Type B pancreatic cell (in vitro differentiated cells): ENCODE measurements at regions not wholly inside any gene's neighbourhood (a gene's known extent, or its start where the extent isn't known, plus 50 kb on each side); places are given as distances from the start of the nearest gene placed in this dataset.

Experiments used
- DNase-seq: peaks from one replicate; pipeline ENCODE4 v3.0.0; 2021; ENCODE audit warnings: mixed read lengths; ENCODE audit not compliant: unreplicated experiment; ENCODE audit errors: extremely low spot score
- H3K27ac Mint-ChIP-seq: 2 replicates; pipeline ENCODE4 v1.8.0; 2021; ENCODE audit warnings: mild to moderate bottlenecking, mixed read lengths
- H3K27me3 Mint-ChIP-seq: 2 replicates; pipeline ENCODE4 v1.8.0; 2021; ENCODE audit warnings: mixed read lengths
- H3K36me3 Mint-ChIP-seq: 2 replicates; pipeline ENCODE4 v1.8.0; 2021; ENCODE audit warnings: mixed read lengths
- H3K4me1 Mint-ChIP-seq: one replicate; pipeline ENCODE4 v1.8.0; 2021; ENCODE audit warnings: mixed read lengths; ENCODE audit not compliant: unreplicated experiment
- H3K4me3 Mint-ChIP-seq: 2 replicates; pipeline ENCODE4 v1.8.0; 2021; ENCODE audit warnings: mild to moderate bottlenecking, mixed read lengths
- H3K9me3 Mint-ChIP-seq: 2 replicates; pipeline ENCODE4 v1.8.0; 2021; ENCODE audit warnings: mixed read lengths
- CTCF ChIP-seq: fragments of 200-600 bp; sonication (generic); conservative IDR thresholded peaks from 2 replicates; pipeline ENCODE4 v1.5.0; 2021; ENCODE audit warnings: antibody characterized with exemption, mild to moderate bottlenecking

- no peak for TF ChIP-seq CTCF
Measured at GRCh38 chr22:27654546-27655445, 146.8 kb downstream of the MN1 start.

GRCh38 chr22:27655582-27656185, 145.9 kb downstream of the MN1 start:
- DNase-seq = no peak
- Mint-ChIP-seq H3K4me3 (no peak overlapping the region), H3K27me3 (peaks cover 17% of the 10 kb centered on the region), H3K9me3 (peaks cover 5% of the 10 kb centered on the region), H3K4me1 (peaks cover 15% of the 10 kb centered on the region), H3K36me3 (no peaks in the 10 kb centered on the region), H3K27ac (no peak overlapping the region)
- TF ChIP-seq CTCF = no peak

More at GRCh38 chr22:27654546-27655445, 146.8 kb downstream of the MN1 start:
- Mint-ChIP-seq H3K27ac (no peak overlapping the region), H3K27me3 (peaks cover 17% of the 10 kb centered on the region), H3K9me3 (peaks cover 5% of the 10 kb centered on the region), H3K36me3 (no peaks in the 10 kb centered on the region), H3K4me3 (no peak overlapping the region), H3K4me1 (peaks cover 15% of the 10 kb centered on the region)
- DNase-seq = no peak

GRCh38 chr22:27656970-27657369, 144.6 kb downstream of the MN1 start:
- Mint-ChIP-seq H3K27me3 (peaks cover 17% of the 10 kb centered on the region), H3K36me3 (no peaks in the 10 kb centered on the region), H3K4me3 (no peak overlapping the region), H3K9me3 (peaks cover 5% of the 10 kb centered on the region), H3K27ac (no peak overlapping the region), H3K4me1 (peaks cover 2% of the 10 kb centered on the region)
- TF ChIP-seq CTCF = no peak
- DNase-seq = no peak

GRCh38 chr22:27660306-27660705, 141.2 kb downstream of the MN1 start:
- TF ChIP-seq CTCF = no peak
- H3K9me3 Mint-ChIP-seq = peaks cover 2% of the 10 kb centered on the region
- no peak overlapping the region for H3K4me3 Mint-ChIP-seq
- H3K4me1 Mint-ChIP-seq = peaks cover 18% of the 10 kb centered on the region
- H3K27ac Mint-ChIP-seq = no peak overlapping the region
- DNase-seq = no peak
- peaks cover 9% of the 10 kb centered on the region for H3K27me3 Mint-ChIP-seq
- H3K36me3 Mint-ChIP-seq = no peaks in the 10 kb centered on the region

GRCh38 chr22:27662359-27663301, 138.9 kb downstream of the MN1 start:
- Mint-ChIP-seq H3K4me1 (peaks cover 34% of the 10 kb centered on the region), H3K27me3 (no peaks in the 10 kb centered on the region), H3K36me3 (peaks cover 7% of the 10 kb centered on the region), H3K27ac (peak overlapping the region; percentile 62), H3K4me3 (no peak overlapping the region), H3K9me3 (peaks cover 8% of the 10 kb centered on the region)
- DNase-seq = no peak
- no peak for TF ChIP-seq CTCF
